AG09309 (cell line): ENCODE measurements at regions not wholly inside any gene's neighbourhood (a gene's known extent, or its start where the extent isn't known, plus 50 kb on each side); places are given as distances from the start of the nearest gene placed in this dataset.

Experiments used
- DNase-seq: peaks from one replicate; pipeline ENCODE4 v3.0.0-alpha.2; 2010; ENCODE audit warnings: low read depth
- H3K4me3 ChIP-seq: 2 replicates; pipeline ENCODE4 v1.5.1; 2011; ENCODE audit warnings: mild to moderate bottlenecking, low read depth, low read length, moderate library complexity; ENCODE audit not compliant: control insufficient read depth
- CTCF ChIP-seq: IDR thresholded peaks from 2 replicates; pipeline ENCODE4 v1.5.1; 2011; ENCODE audit warnings: mild to moderate bottlenecking, low read depth, low read length, inconsistent platforms; ENCODE audit not compliant: insufficient read depth, control insufficient read depth; ENCODE audit errors: missing control alignments

GRCh38 chr6:166877906-166878305, 78.4 kb downstream of the RNASET2 start:
- DNase-seq = no peak
- H3K4me3 ChIP-seq = no peak overlapping the region
- TF ChIP-seq CTCF = no peak

- no peak for DNase-seq
- TF ChIP-seq CTCF = no peak
- H3K4me3 ChIP-seq = no peak overlapping the region
Measured at GRCh38 chr6:166877349-166877748, 79.0 kb downstream of the RNASET2 start.

GRCh38 chr6:166872531-166873009, 83.8 kb downstream of the RNASET2 start:
- TF ChIP-seq CTCF = no peak
- no peak for DNase-seq
- no peak overlapping the region for H3K4me3 ChIP-seq

- no peak overlapping the region for H3K4me3 ChIP-seq
- no peak for DNase-seq
- TF ChIP-seq CTCF = no peak
Measured at GRCh38 chr6:166870602-166871208, 85.6 kb downstream of the RNASET2 start.

- no peak for TF ChIP-seq CTCF
- H3K4me3 ChIP-seq = no peak overlapping the region
- no peak for DNase-seq
Measured at GRCh38 chr6:166866839-166867637, 89.3 kb downstream of the RNASET2 start.

- no peak overlapping the region for H3K4me3 ChIP-seq
- no peak for DNase-seq
- TF ChIP-seq CTCF = no peak
Measured at GRCh38 chr6:166864333-166864732, 92.0 kb downstream of the RNASET2 start.
